ENCODE measurements at regions not wholly inside any gene's neighbourhood (a gene's known extent, or its start where the extent isn't known, plus 50 kb on each side); places are given as distances from the start of the nearest gene placed in this dataset.

DNA sequence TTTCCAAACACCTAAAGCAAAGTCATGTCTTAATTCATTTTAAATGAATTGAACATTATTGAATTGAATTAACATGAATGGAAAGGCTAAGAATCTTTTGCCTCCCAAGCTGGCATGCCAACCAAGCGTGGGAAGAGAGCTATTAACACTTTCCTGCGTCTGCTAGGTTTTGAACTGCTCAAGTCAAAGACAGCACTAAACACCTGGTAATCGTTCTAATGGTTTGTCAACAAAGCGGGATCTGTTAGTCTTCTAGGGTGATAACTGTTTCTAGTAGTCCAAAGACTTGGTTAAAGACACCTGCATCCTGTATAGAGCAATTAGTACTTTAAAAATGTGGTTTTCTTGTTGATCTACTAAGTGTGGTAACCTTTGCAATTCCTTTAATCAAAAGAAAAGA lies 164.2 kb upstream of the HMGA2 start:
- TF ChIP-seq, protein P1, sequence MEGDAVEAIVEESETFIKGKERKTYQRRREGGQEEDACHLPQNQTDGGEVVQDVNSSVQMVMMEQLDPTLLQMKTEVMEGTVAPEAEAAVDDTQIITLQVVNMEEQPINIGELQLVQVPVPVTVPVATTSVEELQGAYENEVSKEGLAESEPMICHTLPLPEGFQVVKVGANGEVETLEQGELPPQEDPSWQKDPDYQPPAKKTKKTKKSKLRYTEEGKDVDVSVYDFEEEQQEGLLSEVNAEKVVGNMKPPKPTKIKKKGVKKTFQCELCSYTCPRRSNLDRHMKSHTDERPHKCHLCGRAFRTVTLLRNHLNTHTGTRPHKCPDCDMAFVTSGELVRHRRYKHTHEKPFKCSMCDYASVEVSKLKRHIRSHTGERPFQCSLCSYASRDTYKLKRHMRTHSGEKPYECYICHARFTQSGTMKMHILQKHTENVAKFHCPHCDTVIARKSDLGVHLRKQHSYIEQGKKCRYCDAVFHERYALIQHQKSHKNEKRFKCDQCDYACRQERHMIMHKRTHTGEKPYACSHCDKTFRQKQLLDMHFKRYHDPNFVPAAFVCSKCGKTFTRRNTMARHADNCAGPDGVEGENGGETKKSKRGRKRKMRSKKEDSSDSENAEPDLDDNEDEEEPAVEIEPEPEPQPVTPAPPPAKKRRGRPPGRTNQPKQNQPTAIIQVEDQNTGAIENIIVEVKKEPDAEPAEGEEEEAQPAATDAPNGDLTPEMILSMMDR (IDR thresholded peaks at IDR 0.05), result no peak
- TF ChIP-seq POLR2A (IDR thresholded peaks at IDR 0.05), result no peak
